OCI-LY1 (cell line): ENCODE measurements at regions not wholly inside any gene's neighbourhood (a gene's known extent, or its start where the extent isn't known, plus 50 kb on each side); places are given as distances from the start of the nearest gene placed in this dataset.

ENCODE experiments used
- CTCF ChIP-seq: fragments of 200-600 bp; sonication (generic), shearing (Covaris generic); IDR thresholded peaks from 2 replicates; pipeline ENCODE4 v1.5.1; 2017; ENCODE audit warnings: mild to moderate bottlenecking, antibody characterized with exemption, low read length, moderate library complexity, mixed read lengths
- EZH2 ChIP-seq: fragments of 200-600 bp; sonication (generic), shearing (Covaris generic); IDR thresholded peaks from 2 replicates; pipeline ENCODE4 v1.8.0; 2017; ENCODE audit warnings: borderline replicate concordance, mixed run types, mild to moderate bottlenecking, antibody characterized with exemption, low read length, moderate library complexity, mixed read lengths

GRCh38 chr18:78246588-78246987 lies 733.0 kb upstream of the SALL3 start:
- TF ChIP-seq CTCF, result no peak
- no peak for TF ChIP-seq EZH2
